HEK293 (cell line): ENCODE measurements at regions not wholly inside any gene's neighbourhood (a gene's known extent, or its start where the extent isn't known, plus 50 kb on each side); places are given as distances from the start of the nearest gene placed in this dataset.

ENCODE experiments used
- BCL11A ChIP-seq: fragments of 450-650 bp; formaldehyde crosslinking; IDR thresholded peaks from 2 replicates; pipeline ENCODE4 v1.5.1; 2016; ENCODE audit warnings: low read depth, missing biosample characterization, missing genetic modification characterization
- CTCF ChIP-seq: fragments of 450-650 bp; formaldehyde crosslinking; IDR thresholded peaks from 2 replicates; pipeline ENCODE4 v1.5.1; 2016; ENCODE audit warnings: missing biosample characterization, missing genetic modification characterization
- EGR2 ChIP-seq: fragments of 450-650 bp; formaldehyde crosslinking; IDR thresholded peaks from 2 replicates; pipeline ENCODE4 v1.5.1; 2016; ENCODE audit warnings: low read depth, missing biosample characterization, missing genetic modification characterization
- HOXD13 ChIP-seq: sonication (generic); formaldehyde crosslinking; IDR thresholded peaks from 2 replicates; pipeline ENCODE4 v1.8.0; 2022; ENCODE audit warnings: missing genetic modification reagents, borderline replicate concordance
- KLF1 ChIP-seq: fragments of 450-650 bp; formaldehyde crosslinking; IDR thresholded peaks from 2 replicates; pipeline ENCODE4 v1.5.1; 2016; ENCODE audit warnings: missing biosample characterization, missing genetic modification characterization
- REST ChIP-seq: fragments of 450-650 bp; formaldehyde crosslinking; IDR thresholded peaks from 2 replicates; pipeline ENCODE4 v1.5.1; 2016; ENCODE audit warnings: missing biosample characterization, missing genetic modification characterization
- YY1 ChIP-seq: fragments of 450-650 bp; formaldehyde crosslinking; IDR thresholded peaks from 2 replicates; pipeline ENCODE4 v1.5.1; 2018; ENCODE audit warnings: missing biosample characterization, missing genetic modification characterization
- ZNF639 ChIP-seq: fragments of 450-650 bp; formaldehyde crosslinking; IDR thresholded peaks from 2 replicates; pipeline ENCODE4 v1.5.1; 2016; ENCODE audit warnings: missing biosample characterization, missing genetic modification characterization
- TF ChIP-seq, protein P1 (sequence below): fragments of 450-650 bp; formaldehyde crosslinking; IDR thresholded peaks from 2 replicates; pipeline ENCODE4 v1.5.1; 2016; ENCODE audit warnings: missing biosample characterization, missing genetic modification characterization, borderline replicate concordance

- TF ChIP-seq CTCF (tag by site-specific recombination) (no peak), YY1 (no peak), ZNF639 (tag by site-specific recombination) (no peak), REST (tag by site-specific recombination) (no peak), KLF1 (tag by site-specific recombination) (no peak), BCL11A (tag by site-specific recombination) (no peak), HOXD13 (CRISPR knock-in tag) (no peak), EGR2 (no peak)
- TF ChIP-seq, protein P1, sequence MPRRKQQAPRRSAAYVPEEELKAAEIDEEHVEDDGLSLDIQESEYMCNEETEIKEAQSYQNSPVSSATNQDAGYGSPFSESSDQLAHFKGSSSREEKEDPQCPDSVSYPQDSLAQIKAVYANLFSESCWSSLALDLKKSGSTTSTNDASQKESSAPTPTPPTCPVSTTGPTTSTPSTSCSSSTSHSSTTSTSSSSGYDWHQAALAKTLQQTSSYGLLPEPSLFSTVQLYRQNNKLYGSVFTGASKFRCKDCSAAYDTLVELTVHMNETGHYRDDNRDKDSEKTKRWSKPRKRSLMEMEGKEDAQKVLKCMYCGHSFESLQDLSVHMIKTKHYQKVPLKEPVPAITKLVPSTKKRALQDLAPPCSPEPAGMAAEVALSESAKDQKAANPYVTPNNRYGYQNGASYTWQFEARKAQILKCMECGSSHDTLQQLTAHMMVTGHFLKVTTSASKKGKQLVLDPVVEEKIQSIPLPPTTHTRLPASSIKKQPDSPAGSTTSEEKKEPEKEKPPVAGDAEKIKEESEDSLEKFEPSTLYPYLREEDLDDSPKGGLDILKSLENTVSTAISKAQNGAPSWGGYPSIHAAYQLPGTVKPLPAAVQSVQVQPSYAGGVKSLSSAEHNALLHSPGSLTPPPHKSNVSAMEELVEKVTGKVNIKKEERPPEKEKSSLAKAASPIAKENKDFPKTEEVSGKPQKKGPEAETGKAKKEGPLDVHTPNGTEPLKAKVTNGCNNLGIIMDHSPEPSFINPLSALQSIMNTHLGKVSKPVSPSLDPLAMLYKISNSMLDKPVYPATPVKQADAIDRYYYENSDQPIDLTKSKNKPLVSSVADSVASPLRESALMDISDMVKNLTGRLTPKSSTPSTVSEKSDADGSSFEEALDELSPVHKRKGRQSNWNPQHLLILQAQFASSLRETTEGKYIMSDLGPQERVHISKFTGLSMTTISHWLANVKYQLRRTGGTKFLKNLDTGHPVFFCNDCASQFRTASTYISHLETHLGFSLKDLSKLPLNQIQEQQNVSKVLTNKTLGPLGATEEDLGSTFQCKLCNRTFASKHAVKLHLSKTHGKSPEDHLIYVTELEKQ (tag by site-specific recombination) = no peak
Measured at GRCh38 chr6:157757430-157758403, 65.3 kb upstream of the SNX9 start.
